Kidney tubule cell (primary cell): ENCODE measurements at regions not wholly inside any gene's neighbourhood (a gene's known extent, or its start where the extent isn't known, plus 50 kb on each side); places are given as distances from the start of the nearest gene placed in this dataset.

Experiments
- DNase-seq: peaks from one replicate; pipeline ENCODE4 v3.0.0-alpha.2; 2018; ENCODE audit warnings: low spot score

DNA sequence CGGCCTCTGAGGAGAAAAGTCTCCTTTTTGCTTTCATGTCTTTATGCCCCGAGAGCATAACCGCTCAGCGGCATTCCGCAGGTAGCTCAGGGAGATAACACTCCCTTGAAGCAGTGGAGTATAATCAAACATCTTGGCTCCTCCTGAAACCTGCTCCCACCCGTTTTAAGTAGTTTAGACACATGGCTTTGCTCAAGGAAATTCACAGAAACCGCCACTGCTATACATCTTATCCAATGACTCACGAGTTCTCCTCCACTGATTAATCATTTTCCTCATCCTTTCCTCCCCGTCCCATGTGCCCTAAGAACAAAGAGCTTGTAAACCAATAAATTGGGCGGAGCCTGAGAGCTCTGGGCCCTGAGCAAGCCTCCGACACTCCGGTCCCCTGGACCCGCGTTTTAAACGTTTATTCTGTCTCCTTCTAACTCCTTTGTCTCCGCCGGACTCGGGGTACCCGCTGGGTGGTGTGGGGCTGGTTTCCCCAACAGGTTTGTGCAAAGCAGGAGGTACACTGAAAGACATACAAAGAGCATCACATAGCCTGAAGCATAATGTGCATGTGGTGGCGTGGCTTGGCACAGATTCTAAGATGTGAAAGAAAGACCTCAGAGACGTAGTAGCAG, 401.2 kb downstream of the TLL1 start:
- no peak for DNase-seq

DNA sequence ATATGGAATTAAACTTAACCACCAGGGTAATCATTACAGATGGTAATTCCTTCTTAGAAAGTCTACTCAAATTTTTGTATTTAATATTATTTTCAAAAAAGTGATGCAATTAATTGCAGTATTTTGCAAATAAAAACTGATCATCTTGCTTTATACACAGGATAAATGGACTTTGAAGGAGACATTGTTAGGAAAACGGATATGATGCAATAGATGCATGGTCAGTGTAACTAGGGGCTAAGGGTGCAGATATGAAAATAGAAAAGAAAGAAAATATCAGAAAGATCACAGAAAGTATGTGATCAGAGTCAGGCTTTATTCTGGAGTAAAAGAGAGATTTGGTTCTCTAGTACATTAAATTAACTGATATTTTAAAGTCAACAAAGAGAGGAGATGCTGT, 401.7 kb downstream of the TLL1 start:
- DNase-seq = no peak

DNA sequence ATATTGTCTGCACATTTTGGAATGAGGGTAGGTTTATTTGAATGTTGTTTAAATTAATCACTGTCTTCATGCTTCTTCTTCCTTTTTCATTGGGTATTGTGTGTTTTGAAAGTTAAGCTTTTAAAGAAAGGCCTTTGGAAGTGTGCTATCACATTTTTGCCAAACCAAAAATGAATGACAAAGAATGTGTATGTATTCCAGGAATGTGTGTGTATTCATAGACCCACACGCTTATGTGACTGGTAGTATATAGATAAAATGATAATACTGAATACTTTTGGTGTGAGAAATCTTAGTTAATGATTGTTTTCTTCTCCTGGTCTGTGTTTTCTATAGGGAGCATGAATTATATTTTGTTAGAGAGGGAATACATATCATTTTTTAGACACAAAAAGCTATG, 404.4 kb downstream of the TLL1 start:
- DNase-seq = no peak

DNA sequence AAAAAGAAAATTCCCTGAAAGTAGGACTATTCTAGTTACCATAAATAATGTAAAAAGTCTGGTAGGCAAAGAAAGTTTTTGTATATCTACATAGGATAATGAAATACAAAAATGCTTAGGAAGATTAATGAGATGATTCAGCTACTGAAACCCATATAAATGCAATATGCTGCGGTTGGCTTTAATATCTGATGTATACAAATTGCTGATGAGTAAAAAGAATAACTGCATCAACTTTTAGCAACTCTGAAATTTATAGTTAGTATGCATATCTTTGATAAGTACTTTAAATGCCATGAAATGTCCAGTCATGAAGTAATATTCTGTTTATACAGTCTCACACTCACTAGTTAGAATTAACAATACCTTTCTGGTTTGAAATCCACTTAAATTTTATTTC, 404.8 kb downstream of the TLL1 start:
- no peak for DNase-seq

DNA sequence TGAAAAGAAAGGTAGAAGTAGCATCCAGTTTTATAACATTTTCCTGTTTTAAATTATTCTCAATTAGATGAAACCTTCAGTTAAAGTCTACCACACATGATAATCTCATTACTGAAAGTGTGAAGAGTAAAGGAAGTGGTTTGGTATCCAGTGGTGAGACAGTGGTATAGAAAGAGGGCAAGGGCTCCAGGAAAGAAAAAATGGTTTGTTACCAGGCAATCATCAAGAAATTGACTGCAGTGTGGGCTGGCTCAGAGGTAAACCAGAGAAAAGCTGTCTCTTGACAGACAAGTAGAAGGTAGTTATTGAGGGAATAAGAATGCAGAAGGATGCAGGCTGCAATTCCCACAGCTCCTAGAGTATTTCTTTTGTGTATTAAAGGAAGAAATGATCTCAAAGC, 406.2 kb downstream of the TLL1 start:
- no peak for DNase-seq

DNA sequence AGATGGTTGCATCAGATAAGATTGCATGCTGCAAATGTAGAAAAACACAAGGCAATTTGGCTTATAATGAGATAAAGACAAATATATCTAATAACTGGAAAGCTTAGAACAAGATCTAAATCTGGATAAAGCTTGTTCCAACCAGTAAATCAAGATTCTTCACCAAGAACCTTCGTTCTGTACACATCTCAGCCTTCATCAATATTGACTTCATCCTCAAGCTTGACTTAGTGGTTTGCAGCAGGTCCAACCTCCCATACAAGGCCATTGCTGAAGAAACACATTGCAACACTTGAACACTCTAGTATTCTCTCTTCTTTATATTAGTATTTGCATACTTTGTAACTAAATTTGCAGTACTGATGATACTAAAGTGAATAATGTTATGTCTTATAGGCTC, 407.6 kb downstream of the TLL1 start:
- no peak for DNase-seq

DNA sequence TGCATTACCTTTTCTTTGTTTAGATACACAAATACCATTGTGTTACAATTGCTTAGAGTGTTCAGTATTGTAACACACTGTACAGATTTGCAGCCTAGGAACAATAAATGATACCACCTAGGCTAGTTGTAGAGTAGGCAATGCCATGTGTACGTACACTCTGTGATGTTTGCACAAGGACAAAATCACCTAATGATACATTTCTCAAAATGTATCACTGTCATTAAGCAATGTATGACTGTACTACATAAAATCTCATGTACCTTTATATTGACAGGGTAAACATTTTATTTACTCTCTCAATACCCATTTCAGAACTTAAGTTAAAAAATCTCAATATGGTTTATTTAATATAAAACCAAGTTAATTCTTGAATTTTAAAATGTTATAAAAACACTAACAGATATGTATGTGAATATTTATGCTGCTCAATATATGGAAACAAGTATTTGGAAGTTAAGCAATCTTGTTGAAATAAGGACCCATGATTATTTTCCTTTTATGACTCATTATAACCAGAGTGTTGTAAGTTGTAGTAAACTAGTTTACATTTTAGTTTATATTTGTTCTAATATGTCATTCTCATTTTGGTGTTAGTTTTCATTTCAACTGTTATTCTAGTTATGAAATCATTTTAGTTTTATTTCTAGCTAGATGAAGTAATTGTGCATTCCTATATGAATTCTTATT, 409.2 kb downstream of the TLL1 start:
- DNase-seq = no peak

DNA sequence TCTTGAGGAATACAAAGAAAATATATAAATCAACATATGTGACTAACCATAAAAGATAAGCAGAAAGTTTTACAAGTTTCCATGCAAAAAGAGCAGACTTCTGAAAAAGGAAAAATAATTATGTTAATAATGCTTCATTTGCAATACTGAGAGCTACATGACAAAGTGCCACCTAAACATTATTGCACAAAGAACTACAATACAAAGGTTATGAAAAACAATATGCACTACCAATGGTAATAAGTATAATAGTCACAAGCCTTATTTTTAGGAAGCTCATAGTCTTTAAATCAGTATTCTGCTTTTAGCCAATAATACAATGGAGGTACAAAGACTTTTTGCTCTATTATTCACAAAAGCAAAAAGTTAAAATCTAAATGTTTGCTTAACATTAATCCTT, 411.2 kb downstream of the TLL1 start:
- no peak for DNase-seq

DNA sequence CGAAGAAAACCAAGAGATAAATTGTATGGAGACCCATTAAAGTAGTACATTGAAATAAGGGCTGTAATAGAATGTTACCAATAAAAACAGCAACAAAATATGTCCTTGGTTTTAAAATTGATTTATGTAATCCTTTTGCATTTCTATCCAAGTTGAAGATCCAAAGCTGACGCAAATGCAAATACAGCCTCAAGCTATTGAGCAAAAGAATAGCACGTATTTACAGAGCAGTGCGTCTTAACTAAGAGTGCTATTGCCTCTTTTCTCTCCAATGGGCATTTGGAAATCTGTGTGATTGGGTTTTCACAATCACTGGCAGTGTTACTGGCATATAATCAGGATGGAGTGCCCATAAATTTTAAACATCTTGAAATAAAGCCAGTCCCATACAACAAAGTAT, 417.4 kb downstream of the TLL1 start:
- no peak for DNase-seq

DNA sequence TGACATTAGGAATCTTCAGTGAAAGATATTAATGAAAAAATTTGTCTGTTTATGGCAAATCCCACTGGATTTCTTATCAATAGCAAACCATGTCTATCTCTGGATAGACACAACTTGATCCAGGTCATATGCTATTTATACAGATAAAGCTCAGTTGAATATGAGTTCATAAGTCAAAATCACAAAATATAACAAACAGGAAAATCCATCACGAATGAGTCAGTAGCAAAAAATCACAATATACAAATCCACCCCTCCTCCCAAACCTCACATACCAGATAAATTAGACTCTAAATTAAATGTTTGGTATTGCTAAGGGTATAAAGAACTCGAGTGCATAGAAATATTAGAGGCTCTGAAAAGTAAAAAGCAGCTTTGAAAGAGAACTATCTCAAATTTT, 420.5 kb downstream of the TLL1 start:
- no peak for DNase-seq

DNA sequence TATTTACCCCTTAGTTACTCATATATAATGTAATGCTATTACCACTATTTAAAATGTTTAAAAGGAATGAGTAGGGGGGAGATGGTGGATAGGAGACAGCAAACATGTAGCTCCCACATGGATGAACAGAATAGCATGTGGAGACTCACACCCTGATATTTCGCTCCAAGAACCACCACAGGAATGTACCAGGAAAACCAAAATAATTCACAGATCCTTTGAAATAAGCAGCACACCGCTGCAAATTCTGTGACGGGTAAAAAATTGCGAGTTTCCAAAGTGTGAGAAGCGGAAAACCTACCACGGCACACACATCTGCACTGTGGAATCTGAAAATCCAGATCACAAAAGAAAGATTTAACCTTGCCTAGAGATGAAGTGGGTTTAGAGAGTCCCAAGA, 428.2 kb downstream of the TLL1 start:
- DNase-seq = no peak

DNA sequence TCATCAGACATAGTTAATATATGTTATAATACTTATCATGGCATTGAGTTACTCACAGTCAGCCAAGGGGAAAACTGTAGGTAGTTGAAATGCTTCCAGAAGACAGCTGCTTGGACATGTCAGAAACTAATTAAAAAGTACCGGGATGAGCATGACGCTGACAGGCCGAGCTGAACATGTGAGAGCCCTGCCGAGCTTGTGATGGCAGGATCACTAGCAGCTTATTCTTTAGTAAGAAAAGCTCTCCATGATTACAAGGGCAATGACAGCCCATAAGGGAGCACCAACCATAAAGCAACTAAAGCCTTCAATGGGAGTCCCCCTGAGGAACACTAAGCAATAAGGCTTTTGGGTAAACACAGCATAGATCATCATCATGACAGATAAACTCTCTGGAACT, 435.6 kb downstream of the TLL1 start:
- DNase-seq = no peak

DNA sequence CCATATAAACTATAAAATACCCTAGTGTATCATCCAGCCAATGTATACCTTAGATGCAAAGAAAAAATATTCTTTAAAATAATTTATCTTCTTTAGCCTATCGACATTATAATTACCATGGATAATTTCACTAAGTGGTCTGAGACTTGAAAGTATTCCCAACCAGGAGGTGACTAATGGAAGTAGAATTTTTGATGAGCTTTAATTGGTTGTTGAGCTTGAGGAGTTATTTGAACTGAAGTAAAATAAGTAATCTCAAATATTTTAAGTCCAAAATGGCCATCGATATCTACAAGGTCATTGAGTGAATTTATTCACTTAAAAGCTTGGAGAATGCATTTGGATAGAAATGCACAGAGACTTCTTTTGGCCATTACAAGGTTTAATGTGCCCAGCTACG, 436.2 kb downstream of the TLL1 start:
- no peak for DNase-seq

DNA sequence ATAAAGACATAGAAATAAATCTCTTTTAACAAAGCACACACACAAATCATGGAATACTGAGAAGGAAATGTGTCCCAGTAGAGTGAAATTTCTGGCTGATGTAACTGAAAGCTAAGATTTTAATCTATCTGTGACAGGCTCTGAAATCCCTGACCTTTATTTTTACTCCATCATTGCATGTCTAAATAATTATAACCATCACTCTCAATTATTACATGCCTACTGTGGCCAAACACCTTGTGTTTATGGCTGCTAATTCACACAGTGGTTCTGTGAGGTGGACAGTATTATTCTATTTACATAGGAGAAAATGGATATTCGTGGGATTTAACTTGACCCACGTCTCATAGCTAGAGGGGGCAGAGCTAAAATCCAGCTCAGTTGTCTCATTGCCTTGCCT, 438.1 kb downstream of the TLL1 start:
- no peak for DNase-seq

DNA sequence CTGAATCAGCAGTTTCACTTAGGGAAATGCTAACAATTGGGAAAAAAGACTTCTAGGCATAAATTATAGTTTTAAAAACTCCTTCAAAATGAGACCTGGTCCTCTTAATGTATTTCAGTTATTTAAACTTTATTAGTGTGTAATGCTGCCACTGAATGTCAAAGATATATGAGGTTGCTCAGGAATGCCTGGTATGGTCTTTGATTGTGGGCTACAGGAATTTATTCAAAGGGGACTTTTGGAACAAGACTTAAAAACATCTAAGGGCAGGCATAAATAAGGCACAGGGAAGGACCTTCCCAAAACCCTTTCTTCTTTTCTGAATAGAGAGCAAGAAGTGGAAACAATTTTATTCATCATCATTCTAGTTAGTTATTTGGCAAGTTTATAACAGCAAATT, 439.1 kb downstream of the TLL1 start:
- no peak for DNase-seq

DNA sequence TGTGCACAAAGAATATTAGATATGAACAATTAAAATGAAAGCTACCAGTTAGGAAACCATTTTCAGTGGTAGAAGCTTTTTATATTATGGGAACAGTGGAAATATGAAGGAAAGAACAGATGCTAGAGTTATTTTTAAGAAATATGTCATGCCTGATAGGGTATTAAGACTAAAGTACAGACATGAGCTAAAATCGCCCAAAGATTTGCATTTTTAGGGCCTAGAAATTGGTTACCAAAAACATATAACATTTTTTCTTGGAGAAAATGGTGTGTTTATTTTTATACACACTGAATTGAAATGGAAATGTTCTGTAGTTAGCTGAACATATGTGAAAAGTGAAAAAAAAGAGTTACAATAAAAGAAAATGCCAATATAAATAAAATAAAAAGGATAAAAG, 441.9 kb downstream of the TLL1 start:
- DNase-seq = no peak

DNA sequence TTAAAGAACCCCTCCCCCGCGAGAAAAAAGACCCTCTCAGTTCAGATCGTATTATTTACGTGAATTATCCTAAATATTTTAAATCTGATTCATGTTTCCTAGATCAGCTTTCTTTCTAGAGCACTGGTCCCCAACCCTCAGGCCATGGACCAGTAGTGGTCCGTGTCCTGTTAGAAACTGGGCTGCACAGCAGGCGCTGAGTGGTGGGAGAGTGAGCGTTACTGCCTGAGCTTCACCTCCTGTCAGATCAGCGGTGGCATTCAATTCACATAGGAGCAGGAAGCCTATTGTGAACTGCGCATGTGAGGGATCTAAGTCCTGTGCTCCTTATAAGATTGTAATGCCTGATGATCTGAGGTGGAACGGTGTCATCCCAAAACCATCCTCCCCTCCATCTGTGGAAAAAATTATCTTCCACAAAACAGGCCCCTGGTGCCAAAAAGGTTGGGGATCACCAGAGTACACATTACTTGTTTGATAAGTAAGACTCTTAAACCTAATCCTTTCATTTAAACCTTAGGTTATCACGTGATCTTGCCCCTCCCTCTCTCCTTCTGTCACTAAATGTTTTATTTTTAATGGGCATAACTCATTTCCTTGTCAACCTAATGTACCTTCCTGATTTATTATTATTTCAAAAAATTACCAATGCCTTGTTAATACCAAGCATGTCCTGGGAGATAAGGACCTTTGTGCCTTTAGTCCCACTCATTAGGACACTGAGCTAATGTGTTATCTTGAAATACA, 442.9 kb downstream of the TLL1 start:
- DNase-seq = no peak

DNA sequence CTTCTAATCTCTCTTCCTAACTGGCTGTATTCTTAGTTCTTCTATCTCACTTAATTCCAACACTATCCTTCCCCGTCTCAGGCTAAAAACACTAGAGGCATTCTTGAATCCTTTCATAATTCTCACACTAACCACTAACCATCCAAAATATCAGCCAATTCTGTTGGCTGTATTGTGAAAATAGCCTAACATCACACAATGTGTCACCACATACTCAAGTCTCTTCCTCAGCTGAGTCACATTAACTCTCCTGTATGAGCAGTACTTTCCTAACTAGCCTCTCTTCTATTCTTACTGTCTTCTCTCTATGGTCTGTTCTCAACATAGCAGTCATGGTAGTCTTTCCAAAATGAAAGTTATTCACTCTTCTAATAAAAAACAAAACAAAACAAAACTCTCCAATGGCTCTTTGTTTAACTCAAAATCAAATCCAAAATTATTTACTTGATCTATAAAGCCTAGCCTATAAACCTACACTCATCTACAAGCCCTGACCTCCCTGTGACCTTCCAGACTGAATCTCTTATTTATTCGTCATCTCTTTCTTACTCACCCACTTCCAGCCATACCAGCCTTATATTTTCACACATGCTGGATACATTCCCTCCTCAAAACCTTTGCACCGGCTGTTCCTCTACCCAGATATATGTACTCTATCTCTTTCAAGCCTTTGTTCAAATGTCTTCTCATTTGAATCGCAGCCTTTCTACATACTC, 445.9 kb downstream of the TLL1 start:
- DNase-seq = peak; percentile 80

DNA sequence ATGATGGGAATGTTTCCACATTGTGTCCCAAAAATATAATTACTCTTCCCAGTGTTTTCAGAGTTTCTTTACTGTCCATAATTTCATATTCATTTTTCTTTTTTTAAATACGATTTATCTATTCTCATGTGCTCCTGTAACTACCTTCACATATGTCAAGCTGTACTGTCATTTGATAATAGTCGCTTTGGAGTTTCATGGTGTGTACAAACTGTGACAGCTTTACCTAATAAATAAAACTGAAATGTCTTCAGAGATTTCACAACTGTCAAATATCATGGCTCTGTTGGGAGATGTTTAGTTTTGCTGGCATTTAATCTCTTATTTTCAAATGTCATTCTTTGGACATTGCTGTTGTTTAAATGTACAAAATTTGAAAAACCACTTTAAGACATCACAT, 450.2 kb downstream of the TLL1 start:
- DNase-seq = no peak

DNA sequence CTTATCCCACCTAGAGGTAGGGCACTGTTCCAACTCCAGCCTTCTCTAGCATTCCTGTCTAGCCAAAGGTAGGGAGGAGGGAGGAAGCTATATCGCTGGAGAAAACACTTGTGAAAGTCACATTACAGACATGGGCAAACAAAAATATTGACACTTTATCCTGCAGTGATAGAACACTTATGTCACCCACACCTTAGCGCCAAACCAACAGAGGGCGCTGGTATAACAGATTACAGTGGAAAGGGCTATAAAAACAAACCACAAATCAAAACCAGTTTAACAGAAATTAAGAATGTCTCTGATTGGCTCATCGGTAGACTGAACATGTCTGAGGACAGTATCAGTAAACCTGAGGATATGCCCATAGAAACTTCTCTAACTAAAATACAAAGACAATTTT, 451.3 kb downstream of the TLL1 start:
- DNase-seq = peak; percentile 34

DNA sequence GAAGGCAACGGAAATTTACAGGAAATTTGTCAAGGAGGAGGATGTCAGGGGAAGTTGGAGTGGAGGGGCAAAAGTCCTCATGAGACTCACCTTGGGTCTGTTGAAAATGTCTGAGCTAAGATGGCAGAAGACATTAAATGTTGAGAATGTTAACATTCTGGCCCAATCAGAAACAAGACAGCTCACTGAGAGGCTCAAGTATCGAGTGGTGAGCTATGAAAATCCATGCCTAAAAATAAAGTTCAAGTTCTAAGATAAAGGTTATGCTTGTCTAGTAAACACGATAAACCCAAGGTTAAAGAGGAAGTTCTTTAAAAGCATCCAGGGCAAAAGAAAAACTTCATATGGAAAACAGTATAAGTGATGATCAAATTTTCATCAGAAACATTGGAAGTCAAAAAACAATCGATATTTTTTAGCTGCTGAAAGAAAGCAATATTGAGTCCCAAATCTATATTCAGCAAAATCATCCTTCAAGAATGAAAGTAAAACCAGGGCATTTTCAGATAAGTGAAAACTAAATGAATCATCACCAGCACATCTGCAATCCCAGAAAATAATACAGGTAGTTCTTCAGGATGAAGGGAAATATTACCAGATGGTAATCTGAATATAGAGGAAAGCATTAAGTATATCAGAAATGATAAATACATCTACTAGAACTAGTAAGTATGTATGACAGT, 462.4 kb downstream of the TLL1 start:
- no peak for DNase-seq

DNA sequence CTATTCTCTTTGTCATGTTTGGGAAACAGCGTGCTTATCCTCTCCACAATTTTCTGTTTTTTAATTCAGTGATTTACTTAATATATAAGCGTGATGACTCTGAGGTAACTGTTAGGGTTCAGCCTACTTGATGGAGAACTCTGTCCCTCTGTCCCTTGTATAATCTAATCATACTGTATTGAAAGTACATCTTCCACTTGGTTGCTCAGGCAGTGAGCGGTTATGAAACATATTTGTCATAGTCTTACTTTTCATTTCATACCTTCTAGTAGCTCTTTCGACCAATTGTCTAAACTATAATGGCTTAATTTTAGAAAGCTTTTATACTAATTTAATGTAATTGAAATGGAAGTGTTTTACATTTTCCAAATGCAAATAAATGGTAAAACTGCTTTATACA, 469.0 kb downstream of the TLL1 start:
- DNase-seq = no peak
